ENCODE measurements at regions not wholly inside any gene's neighbourhood (a gene's known extent, or its start where the extent isn't known, plus 50 kb on each side); places are given as distances from the start of the nearest gene placed in this dataset.

- no peak for TF ChIP-seq REST (IDR thresholded peaks at IDR 0.05; ENCODE audit: unreplicated experiment)
- no peak for TF ChIP-seq ZNF114 (CRISPR knock-in tag; IDR thresholded peaks at IDR 0.05)
- TF ChIP-seq EZH2phosphoT487 (IDR thresholded peaks at IDR 0.05; ENCODE audit: unreplicated experiment), result no peak
- TF ChIP-seq POLR2AphosphoS5 (IDR thresholded peaks at IDR 0.05; ENCODE audit: low read depth), result no peak
- TF ChIP-seq CREB1 (CRISPR knock-in tag; IDR thresholded peaks at IDR 0.05; ENCODE audit: low read depth), result no peak
- no peak for TF ChIP-seq JUNB (IDR thresholded peaks at IDR 0.05; ENCODE audit: unreplicated experiment)
- TF ChIP-seq STAT1 (IDR thresholded peaks at IDR 0.05; ENCODE audit: unreplicated experiment), result no peak
- no peak for TF ChIP-seq CTCF (conservative IDR thresholded peaks at IDR 0.05; ENCODE audit: low read depth in 2 of 2)
- no peak for TF ChIP-seq ETS1 (IDR thresholded peaks at IDR 0.05)
These were observed 176.2 kb upstream of the CENPE start (continued) for GRCh38 chr4:103374306-103374705.

- H3K4me1 Mint-ChIP-seq, result peaks cover 15% of the 10 kb centered on the region; the same call in 2 of the 3 replicates
- ATAC-seq (no peak), DNase-seq (ENCODE audit: low spot score) (no peak)
- Histone ChIP-seq H4K20me1 (replicated peaks; ENCODE audit: insufficient read depth) (no peaks in the 10 kb centered on the region), H3K4me1 (ENCODE audit: insufficient read depth) (peaks cover 15% of the 10 kb centered on the region), H3K4me3 (no peak overlapping the region), H3K27me3 (ENCODE audit: insufficient read depth) (no peaks in the 10 kb centered on the region), H2AFZ (no peak overlapping the region), H3F3A (replicated peaks; ENCODE audit: low read depth) (no peaks in the 10 kb centered on the region), H3K79me2 (replicated peaks; ENCODE audit: insufficient read depth) (no peaks in the 10 kb centered on the region), H3K27ac (ENCODE audit: low read depth) (no peak overlapping the region), H3K4me2 (no peak overlapping the region), H3K36me3 (ENCODE audit: insufficient read depth) (no peaks in the 10 kb centered on the region), H3K9me2 (ENCODE audit: insufficient read depth) (peaks cover 8% of the 10 kb centered on the region)
- H3K36me3 Mint-ChIP-seq (ENCODE audit: low read depth), result peaks cover 11% of the 10 kb centered on the region; the same call in 2 of the 3 replicates
- peaks cover 4% of the 10 kb centered on the region for H3K27me3 Mint-ChIP-seq (ENCODE audit: insufficient read depth, low read depth, poor library complexity)
- H3K4me3 Mint-ChIP-seq, result no peak overlapping the region
- TF ChIP-seq EZH2 (IDR thresholded peaks at IDR 0.05; ENCODE audit: low read depth, unreplicated experiment) (no peak), CREB1 (CRISPR knock-in tag; IDR thresholded peaks at IDR 0.05; ENCODE audit: low read depth) (no peak), CTCF (conservative IDR thresholded peaks at IDR 0.05; ENCODE audit: low read depth in 2 of 2) (no peak)
- no peak overlapping the region for H3K27ac Mint-ChIP-seq
- no peaks in the 10 kb centered on the region for H3K9me3 Mint-ChIP-seq
These were observed 173.9 kb upstream of the CENPE start for GRCh38 chr4:103372002-103372558.
